CD4-positive, alpha-beta T cell treated with Interleukin-4 for 4 hours (primary cell): ENCODE measurements at regions not wholly inside any gene's neighbourhood (a gene's known extent, or its start where the extent isn't known, plus 50 kb on each side); places are given as distances from the start of the nearest gene placed in this dataset.

ENCODE experiments used
- DNase-seq: peaks from one replicate; pipeline ENCODE4 v3.0.0-alpha.2; 2020

DNA sequence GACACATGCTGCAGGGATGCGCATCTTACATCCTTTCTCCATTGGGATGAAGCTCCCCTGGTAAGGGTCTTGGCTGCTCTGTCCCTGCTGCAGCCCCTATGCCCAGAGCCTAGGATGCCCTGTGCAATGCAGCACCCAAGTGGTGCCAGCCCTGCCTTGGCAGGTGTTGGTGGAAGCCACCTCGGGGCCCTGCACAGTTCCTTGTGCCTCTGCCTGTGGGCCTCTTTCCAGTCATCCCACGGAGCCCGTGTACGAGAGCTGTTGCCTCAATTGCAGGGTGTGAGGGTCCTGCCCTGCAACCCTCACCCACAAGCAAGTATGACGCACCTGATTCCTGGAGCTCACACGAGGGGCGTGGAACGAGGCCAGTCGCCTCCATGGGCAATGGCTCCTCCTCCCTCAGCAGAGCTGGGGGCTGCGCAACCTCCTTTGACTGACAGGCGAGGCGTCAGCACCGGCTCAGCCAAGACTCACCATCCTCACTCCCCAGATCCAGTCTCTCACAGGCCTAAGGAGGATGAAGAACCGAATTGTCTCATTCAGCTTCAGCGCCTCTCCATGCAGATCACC, 719.6 kb downstream of the BRD1 start:
- DNase-seq = no peak

DNA sequence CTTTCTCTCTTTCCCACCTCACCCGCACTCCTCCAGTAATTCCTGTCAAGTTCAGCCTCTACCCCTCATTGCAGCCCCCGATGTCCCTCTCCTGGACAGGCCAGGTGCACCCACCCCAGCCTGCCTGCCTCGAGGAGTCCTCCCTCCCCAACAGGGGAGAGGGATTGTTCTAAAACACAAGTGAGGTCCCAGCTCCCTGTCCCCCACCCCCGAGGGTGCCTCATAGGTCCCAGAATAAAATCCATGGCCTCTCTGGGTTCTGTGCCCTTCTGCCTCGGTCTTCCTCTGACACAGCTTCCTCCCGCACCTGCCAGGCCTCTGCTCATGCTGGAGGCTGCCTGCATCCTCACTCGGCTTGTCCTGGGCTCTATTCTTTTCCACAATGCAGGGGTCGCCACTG, 720.1 kb downstream of the BRD1 start:
- no peak for DNase-seq

DNA sequence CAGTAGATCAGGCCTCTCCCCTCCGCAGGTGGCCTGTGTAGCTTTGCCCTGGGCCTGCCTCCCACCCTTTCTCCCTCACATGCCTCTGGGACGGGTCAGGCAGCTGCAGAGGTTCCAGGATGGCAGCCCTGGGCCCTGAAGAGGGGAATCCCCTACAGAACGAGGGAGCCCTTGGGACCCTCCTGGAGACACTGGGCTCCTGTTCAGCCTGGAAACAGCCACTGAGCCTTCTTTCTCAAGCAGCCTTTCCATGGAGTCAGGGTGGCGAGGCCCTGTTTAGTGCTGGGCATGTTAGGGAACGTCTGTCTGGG, 720.9 kb downstream of the BRD1 start:
- DNase-seq = no peak

DNA sequence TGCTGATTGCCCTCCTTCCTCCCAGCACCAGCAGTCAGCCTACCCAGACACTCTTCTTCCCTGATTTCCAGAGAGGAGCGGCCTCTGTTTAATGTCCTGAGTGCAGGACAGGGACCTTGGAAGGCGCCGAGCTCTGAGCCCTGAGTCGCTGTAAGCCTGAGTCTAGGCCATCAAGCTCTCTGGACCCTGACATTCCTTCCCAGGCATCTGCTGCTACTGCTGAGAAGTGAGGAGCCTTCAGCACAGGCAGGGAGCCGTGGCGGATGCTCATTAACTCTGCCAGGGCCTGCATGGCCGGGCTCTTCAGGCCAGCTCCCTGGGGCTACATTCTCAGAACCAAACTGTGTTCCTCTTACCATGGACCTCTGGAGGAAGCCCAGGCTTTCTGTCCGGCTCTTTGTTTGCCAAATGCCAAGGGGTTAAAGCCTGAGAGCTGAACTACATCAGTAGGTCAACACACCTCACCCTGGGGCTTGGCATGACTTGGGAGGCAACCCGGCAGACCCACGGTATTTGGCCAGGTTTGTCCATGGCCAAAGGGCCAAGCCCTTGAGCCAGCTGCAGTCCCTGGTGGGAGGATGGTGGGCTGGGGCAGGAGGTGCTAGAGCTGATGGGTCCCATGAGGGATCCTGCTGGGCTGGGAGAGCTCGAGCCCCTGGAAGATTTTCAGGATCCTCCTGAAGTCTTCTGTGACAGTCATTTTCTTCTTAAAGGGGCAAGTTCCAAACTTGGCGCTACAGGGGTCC, 721.4 kb downstream of the BRD1 start:
- no peak for DNase-seq

DNA sequence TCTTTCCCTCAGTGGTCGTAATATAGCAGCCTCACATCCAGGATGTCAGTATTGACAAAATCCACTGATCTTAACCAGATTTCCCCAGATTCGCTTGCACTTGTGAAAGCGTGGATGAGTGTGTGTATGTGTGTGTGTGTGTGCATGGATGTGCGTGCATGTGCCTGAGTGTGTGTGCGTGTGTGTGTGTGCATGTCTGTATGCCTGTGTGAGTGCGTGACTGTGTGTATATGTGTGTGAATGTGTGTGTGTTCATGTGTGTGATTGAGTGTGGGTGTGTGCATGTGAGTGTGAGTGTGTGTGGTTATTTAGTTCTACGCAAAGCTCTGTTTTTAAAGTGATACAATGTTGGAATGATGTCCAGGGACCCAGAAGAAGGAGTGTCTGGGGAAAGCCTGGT, 723.2 kb downstream of the BRD1 start:
- no peak for DNase-seq

DNA sequence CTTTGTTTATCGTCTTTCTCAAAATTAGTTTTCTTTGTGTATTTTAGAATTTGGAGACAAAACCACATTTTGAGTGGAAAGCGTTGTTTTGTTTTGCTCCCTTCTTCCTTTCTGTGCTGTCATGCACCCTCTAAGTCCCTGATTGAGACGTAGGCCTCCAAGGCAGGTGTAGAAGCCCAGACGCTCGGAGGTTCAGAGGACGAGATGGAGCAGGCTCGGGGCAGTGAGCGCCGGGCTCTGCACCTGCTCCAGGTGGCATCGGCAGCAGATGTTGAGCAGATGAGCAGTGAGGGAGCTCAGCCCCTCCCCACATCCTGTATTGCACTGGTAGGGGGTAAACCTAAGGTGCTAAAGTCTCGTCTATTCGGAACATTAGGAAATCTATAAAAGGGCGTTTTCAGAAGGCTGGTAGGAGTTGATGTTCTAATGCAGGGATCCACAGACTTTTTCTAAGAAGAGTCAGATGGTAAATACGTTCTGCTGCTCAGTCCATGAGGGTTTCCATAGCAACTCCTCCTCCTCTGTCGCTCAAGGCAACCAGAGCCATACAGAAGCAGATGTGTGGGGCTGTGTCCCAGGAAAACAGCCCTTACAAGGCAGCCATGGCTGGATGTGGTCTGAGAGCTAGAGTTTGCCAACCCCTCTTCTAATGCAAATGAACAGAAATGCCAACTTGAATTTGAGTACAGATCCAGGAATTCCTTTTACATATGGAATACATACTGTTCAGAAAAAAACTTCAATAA, 724.2 kb downstream of the BRD1 start:
- no peak for DNase-seq

DNA sequence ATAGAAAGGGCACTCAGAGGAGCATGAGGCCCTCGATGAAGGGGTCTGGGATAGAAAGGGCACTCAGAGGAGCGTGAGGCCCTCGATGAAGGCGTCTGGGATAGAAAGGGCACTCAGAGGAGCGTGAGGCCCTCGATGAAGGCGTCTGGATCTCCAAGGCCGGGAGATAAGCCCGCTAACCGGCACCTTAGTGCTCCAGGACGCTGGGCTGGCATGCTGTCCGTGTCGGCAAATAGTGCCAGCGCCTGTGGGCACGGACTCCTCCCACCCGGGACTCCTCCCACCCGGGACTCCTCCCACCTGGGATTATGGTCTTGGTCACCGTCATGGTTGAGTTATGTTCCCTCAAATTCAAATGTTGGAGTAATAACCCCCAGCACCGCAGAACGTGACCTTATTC, 725.3 kb downstream of the BRD1 start:
- DNase-seq = no peak

DNA sequence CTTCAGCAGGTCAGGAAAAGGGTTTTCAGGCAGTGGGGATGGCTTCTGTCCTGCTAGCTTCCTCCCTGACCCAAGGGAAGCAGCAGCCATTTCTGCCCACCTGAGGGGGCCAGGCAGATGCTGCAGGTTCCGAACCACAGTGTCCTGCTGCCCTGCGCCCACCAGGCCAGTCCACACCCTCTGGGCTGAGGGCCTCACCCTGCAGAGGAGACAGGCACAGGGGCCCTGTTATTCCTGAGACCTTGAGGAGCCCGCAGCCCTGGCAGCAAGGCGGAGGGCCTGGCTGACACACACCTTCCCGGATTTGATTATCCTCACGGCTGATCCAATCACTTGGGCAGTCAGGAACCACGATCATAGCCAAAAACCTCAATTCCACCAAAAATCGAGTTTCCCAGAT, 725.8 kb downstream of the BRD1 start:
- no peak for DNase-seq

DNA sequence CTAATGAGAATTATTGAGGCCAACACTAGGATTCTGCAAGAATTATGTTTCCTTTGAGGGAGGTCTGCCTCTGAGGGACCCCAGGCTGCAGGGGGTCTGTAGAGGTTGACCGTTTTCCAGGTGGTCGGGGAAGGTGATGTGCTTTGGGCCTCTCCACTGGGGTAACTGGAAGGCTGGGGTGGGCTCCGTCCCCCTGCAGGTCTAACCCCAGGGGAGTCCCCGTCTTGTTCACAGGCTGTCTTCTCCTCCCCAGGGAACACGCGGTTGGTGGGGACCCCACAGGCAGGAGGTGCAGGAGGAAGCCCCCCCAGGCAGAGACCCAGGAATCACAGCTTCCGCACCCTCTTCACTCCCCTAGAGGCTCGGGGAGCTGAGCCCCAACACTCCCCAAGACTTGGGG, 726.4 kb downstream of the BRD1 start:
- DNase-seq = no peak

DNA sequence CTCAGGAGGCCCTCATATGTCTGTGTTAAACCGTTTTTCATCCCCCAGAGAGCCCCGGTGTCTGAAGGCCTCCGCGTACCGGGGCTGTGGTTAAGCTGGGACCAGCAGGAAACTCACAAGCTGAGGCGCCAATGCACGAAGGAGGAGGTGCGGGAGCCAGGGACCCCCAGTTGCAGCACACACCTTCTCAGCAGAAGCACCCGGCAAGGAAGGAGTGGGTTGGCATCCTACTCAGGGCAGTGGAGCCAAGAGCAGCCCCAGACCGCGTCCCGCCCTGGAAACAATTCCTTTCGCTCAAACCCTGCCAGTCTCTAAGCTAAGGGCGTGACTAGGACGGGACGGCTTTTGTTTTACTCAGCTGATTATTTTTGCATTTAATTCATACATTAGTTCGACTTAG, 726.9 kb downstream of the BRD1 start:
- DNase-seq = no peak

DNA sequence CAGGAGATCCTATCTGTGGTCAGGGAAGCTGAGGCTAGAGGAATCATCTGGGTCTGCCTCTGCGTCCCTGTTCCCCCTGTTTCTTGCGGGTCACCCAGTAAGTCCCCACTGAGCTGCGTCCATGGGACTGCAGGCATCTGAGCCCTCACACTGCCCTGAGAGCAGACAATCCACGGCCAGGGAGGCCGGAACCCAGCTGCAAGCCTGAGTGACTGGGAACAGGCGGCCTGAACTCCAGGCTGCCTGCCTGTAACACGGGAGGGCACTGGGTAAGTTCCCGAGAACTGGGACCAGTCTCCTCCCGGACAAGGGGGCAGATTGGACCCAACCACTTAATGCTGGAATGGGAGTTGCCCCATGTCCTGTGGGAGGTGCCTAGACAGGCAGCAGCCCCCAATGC, 727.4 kb downstream of the BRD1 start:
- DNase-seq = no peak

DNA sequence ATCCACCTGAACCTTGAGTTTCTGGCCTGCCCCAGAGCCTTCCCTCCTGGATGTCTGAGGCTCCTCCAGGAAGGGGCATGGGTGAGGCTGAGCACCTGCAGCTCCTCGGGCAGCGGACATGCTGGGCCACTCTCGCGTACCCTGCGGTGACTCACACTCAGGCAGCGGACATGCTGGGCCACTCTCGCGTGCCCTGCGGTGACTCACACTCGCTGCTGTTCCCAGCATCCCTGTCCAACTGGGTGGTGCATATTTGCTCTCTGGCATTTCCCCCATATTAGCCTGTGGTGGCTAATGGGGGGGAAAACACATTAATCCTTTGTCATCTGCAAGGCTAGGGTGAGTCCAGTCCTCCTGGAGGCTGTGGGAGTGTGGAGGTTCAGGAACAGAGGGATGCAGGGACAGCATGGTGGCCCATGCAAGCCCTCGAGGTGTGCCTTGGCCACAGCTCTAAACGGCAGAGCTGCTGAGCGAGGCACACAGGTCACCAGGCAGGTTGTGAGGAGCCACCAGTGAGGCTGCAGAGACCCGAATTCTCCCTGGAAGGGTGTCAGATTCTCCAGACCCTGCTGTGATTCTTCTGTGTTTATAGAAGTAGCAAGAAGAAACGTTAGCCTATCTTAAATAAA, 728.1 kb downstream of the BRD1 start:
- no peak for DNase-seq

DNA sequence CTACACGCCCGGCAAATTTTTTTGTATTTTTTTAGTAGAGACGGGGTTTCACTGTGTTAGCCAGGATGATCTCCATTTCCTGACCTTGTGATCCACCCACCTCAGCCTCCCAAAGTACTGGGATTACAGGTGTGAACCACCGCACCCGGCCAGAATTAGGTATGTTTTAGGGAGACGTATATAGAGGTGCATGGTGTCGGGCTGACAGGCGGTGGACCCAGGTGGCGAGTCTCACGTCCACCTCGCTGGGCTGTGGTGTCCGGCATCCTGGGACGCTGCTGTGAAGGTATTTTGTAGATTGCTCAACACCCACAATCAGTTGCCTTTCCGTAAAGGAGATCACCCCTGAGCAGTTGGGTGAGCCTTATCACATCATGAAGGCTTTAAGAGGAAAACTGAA, 728.6 kb downstream of the BRD1 start:
- DNase-seq = no peak

DNA sequence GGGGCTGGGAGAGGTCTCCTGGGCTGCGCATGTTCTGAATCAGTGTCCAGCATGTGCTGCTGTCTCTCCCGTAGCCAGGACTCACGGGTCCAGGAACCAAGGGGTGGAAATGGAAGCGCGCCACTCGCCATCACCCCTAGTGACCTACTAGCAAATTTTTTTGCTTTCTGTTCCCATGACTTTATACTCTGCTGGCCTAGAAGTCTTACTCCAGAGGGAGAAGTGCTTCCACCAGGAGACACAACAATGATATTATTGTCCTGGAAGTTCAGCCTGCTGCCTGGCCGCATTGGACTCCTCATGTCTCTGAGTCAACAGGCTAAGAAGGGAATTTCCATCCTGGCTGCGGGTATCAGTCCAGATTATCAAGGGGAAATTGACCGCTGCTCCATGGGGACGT, 729.7 kb downstream of the BRD1 start:
- DNase-seq = no peak

DNA sequence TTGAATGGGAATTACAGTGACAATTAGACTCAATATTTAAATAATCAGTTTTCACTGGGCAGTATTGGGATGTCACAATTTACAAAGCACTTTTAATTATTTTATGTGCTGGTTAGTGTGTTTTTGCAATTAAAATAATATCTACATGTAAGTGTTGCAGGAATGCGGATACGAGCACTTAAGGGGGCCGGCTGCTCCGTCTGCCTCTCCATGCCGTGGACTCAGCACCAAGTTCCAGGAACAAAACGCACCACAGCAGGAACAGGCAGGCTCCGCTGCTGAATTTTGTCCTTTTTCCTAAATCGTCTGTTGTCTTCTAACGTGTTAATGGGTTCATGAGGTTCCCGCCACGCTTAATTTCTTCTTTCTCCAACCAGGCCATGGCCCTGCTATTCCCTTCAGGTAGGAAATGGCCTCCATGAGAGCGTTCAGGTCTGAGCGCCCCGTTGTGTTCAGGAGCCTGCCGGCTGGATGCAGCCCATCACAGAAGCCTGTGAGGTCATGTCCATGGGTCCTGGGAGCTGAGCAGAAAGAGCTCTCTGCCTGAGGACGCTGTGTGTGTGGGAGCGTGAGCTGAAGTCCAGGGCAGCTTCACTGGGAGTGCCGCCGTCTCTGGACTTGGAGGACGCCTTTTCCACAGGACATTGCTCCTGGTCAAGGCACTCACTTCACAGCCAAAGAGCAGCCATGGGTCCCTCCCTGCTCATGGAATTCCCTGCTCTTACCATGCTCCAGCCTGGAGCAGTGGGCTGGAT, 730.3 kb downstream of the BRD1 start:
- DNase-seq = no peak

DNA sequence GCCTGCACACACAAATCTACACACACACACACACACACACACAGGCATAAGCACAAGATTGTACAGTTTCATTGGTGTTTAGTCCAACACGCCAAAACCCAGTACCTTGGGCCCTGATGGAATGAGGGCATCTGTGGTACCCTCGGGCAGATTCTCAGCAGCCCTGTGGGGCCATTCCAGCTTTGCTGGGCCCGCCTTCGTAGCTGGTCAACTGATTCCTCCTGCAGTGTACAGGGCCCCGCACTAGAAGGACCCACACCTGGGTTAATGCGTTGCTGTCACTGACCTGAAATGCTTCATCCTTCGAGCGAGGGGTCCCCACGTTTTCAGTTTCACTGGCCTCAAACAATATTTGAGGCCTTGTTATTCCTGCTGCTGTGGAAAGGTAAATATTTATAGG, 731.2 kb downstream of the BRD1 start:
- DNase-seq = no peak

DNA sequence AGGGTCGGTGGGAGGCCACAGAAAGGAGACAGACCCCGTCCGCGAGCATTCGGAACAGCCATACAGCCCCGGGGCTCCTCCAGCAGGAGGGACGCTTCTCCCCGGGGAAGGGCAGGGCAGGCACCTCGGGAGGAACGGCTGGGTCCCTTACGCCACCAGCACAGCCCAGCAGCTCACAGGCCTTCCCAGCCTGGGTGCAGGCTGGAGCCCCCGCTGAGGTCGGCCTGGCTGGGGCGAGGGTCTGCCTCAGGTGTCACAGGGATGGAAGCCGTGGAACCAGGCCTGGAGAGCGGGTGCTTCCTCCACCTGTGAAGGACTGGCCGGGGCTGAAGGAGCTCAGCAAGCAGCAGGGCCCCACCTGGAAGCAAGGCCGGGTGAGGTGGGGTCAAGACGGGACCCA, 732.3 kb downstream of the BRD1 start:
- DNase-seq = no peak

DNA sequence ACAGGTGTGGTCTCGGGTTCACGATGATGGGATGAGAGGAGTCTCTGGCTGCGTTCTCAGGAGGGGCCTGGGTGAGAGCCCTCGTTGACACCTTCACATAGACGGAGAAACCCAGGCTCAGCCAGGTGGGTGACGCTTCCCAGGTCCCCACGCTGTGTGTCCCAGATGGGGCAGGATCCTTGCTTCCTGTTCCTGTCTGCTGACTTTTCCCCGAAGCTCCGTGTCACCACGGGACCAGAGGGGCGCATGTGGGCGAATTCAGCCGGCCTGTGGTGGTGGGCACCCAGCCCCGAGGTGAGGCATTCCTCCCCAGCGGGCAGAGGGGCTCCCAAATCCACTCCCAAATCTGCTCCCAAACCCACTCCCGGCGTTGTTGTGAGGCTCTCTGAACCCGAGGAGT, 732.8 kb downstream of the BRD1 start:
- no peak for DNase-seq

DNA sequence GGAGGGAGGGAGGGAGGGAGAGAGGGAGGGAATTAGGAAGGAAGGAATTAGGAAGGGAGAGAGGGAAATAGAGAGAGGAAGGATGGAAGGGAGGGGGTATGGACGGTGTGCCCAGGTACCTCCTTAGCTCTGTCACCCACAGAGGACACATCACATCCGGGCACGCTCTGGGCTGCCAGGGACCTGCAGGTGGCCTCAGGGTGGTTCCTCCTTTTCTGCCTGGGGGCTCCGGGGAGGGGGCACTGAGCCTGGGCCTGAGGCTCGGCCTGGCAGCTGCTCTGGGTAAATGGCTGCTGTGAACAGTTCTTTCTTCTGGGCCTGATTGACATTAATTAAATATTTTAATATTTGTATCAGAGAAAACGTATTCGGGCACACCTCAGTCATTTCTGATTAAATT, 733.5 kb downstream of the BRD1 start:
- DNase-seq = no peak

DNA sequence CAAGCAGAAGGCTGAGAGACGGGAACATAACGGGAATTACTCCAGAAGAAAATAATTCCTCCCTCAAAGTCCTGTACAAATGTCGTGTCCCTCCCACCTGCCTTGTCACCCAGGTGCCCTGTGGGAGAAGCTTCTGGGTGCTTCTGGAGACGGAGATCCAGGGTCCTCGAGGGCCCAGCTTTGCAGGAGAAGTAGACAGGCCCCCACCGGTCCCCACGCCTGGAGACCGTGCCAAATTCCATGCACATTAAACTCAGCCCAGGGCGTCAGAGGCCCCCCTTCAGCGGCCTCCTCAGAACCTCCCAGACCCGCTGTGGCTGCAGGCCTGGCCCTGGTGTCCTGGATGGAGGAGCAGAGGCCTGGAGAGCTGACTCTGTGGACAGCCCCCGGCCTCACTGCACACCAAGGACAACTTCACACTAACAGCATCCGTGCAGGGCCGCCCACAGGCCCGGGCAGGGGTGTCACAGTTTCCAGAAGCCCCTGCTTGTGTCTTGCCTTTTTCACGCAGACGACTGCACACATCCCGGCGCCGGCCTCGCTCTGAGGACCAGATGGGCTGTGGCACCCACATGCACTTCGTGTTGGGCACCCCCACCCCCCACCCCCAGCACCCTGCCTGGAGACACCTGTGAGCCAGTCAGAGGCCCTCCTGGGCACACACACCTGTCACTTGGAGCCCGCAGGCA, 734.3 kb downstream of the BRD1 start:
- no peak for DNase-seq

DNA sequence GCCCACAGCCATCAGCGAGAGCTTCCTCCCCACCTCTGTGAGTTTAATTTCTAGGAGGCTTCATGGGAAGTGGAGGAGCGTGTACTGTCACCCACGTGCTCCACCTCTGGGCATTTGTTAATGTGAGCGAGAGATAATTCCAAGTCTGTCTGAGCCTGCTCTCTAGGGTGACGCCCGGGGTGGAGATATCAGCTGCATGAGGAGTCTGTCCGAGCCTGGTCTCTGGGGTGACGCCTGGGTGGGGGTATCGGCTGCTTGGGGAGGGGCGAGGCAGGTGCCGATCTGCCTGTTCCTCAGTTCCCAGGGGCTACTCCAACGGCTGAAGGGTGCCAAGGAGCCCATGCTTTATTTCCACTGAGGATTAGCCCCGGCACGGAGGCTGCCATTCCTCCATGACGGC, 735.0 kb downstream of the BRD1 start:
- DNase-seq = no peak

DNA sequence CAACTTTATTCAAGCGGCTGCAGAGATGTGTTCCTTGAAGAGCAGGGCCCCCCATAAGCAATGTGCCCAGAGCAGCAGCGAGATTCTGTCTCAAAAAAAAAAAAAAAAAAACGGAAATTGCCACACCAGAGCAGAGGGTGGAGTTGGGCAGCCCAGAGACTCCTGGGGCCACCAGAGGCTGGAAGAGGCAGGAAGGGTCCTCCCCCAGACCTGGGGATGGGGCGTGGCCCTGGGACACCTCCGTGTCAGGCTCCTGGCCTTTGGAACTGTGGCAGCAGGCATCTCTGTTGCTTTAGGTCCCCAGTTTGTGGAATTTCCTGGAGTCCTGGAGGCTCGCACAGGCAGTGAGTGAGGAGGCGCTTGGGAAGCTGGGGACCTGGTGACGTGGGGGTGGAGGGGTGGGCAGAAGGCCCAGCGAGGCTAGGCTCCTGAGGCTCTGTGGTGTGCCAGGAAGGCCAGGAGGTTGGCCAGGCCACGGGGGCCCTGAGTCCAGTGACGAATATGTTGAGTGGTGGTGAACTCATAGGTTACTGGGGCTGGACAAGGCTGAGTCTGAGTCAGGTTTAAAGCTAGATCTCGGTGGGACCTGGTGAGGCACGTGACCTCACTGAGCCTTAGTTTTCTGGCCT, 735.6 kb downstream of the BRD1 start:
- no peak for DNase-seq
